WTC11 (cell line): ENCODE measurements at regions not wholly inside any gene's neighbourhood (a gene's known extent, or its start where the extent isn't known, plus 50 kb on each side); places are given as distances from the start of the nearest gene placed in this dataset.

ENCODE experiments used
- ATAC-seq: fragments of 200-7000 bp; cut with Tn5 transposase; 2 replicates; pipeline ENCODE4 v1.10.0; 2021; ENCODE audit warnings: mild to moderate bottlenecking, moderate library complexity
- CTCF ChIA-PET: fragments of 300-600 bp; sonication (Branson Sonifier 250); formaldehyde crosslinking; loops from one replicate; lab custom pipeline; 2021; ENCODE audit warnings: antibody characterized with exemption; lab: Charles Lee
- POLR2A ChIA-PET: fragments of 350-600 bp; sonication (Branson Sonifier 250); formaldehyde crosslinking; loops from one replicate; lab custom pipeline; 2021; ENCODE audit warnings: antibody characterized with exemption; lab: Charles Lee
- DNase-seq: peaks from one replicate; pipeline ENCODE4 v3.0.0; 2021; ENCODE audit warnings: low spot score
- H3K27ac Mint-ChIP-seq: 2 replicates; pipeline ENCODE4 v1.8.0; 2021; ENCODE audit warnings: mixed read lengths
- H3K27me3 Mint-ChIP-seq: 2 replicates; pipeline ENCODE4 v1.8.0; 2021; ENCODE audit warnings: low read depth, mild to moderate bottlenecking, moderate library complexity, mixed read lengths
- H3K36me3 Mint-ChIP-seq: 2 replicates; pipeline ENCODE4 v1.8.0; 2021; ENCODE audit warnings: mixed read lengths
- H3K4me1 Mint-ChIP-seq: 2 replicates; pipeline ENCODE4 v1.8.0; 2022; ENCODE audit warnings: mixed read lengths
- H3K4me3 Mint-ChIP-seq: 2 replicates; pipeline ENCODE4 v1.8.0; 2021; ENCODE audit warnings: mild to moderate bottlenecking, moderate library complexity, mixed read lengths
- H3K9me3 Mint-ChIP-seq: 2 replicates; pipeline ENCODE4 v1.8.0; 2021; ENCODE audit warnings: mixed read lengths
- ATF1 ChIP-seq: sonication (generic); formaldehyde crosslinking; IDR thresholded peaks from 2 replicates; pipeline ENCODE4 v1.8.1; 2023; ENCODE audit warnings: mild to moderate bottlenecking, moderate library complexity, missing genetic modification reagents
- ATF3 ChIP-seq: sonication (generic); formaldehyde crosslinking; conservative IDR thresholded peaks from 2 replicates; pipeline ENCODE4 v1.8.1; 2022; ENCODE audit warnings: mild to moderate bottlenecking, missing genetic modification reagents
- E2F1 ChIP-seq: sonication (generic); formaldehyde crosslinking; IDR thresholded peaks from 2 replicates; pipeline ENCODE4 v1.8.0; 2022; ENCODE audit warnings: mild to moderate bottlenecking, missing genetic modification reagents
- FOXP1 ChIP-seq: sonication (generic); formaldehyde crosslinking; IDR thresholded peaks from 2 replicates; pipeline ENCODE4 v1.8.0; 2022; ENCODE audit warnings: missing genetic modification reagents, mild to moderate bottlenecking, moderate library complexity, borderline replicate concordance
- JAZF1 ChIP-seq: fragments of 250-450 bp; sonication (Bioruptor Pico); IDR thresholded peaks from 2 replicates; pipeline ENCODE4 v1.9.0; 2021; ENCODE audit warnings: moderate library complexity, mild to moderate bottlenecking, inconsistent platforms
- KAT7 ChIP-seq: sonication (generic); formaldehyde crosslinking; IDR thresholded peaks from 2 replicates; pipeline ENCODE4 v1.8.1; 2023; ENCODE audit warnings: missing genetic modification reagents, mild to moderate bottlenecking, borderline replicate concordance
- NFYB ChIP-seq: sonication (generic); formaldehyde crosslinking; conservative IDR thresholded peaks from 2 replicates; pipeline ENCODE4 v1.8.0; 2022; ENCODE audit warnings: low read depth, missing genetic modification reagents
- SMAD3 ChIP-seq: sonication (generic); formaldehyde crosslinking; IDR thresholded peaks from 2 replicates; pipeline ENCODE4 v1.8.0; 2022; ENCODE audit warnings: missing genetic modification reagents, mild to moderate bottlenecking, borderline replicate concordance
- ZMAT4 ChIP-seq: fragments of 250-450 bp; sonication (Bioruptor Pico); IDR thresholded peaks from 2 replicates; pipeline ENCODE4 v1.9.0; 2021; ENCODE audit warnings: mild to moderate bottlenecking
- ZNF396 ChIP-seq: fragments of 250-450 bp; sonication (Bioruptor Pico); IDR thresholded peaks from 2 replicates; pipeline ENCODE4 v1.8.0; 2021; ENCODE audit warnings: mild to moderate bottlenecking, moderate library complexity, borderline replicate concordance
- ZNF423 ChIP-seq: fragments of 250-450 bp; sonication (Bioruptor Pico); IDR thresholded peaks from 2 replicates; pipeline ENCODE4 v2.1.2; 2022; ENCODE audit warnings: mild to moderate bottlenecking, moderate library complexity
- TF ChIP-seq, protein P1 (sequence below): fragments of 250-450 bp; sonication (Bioruptor Pico); conservative IDR thresholded peaks from 2 replicates; pipeline ENCODE4 v1.9.0; 2021; ENCODE audit warnings: mild to moderate bottlenecking
- TF ChIP-seq, protein P2 (sequence below): fragments of 250-450 bp; sonication (Bioruptor Pico); IDR thresholded peaks from 2 replicates; pipeline ENCODE4 v1.9.0; 2021; ENCODE audit warnings: moderate library complexity, mild to moderate bottlenecking, inconsistent platforms, borderline replicate concordance
- TF ChIP-seq, protein P3 (sequence below): sonication (generic); formaldehyde crosslinking; IDR thresholded peaks from 2 replicates; pipeline ENCODE4 v1.8.0; 2023; ENCODE audit warnings: missing genetic modification reagents
- TF ChIP-seq, protein P4 (sequence below): sonication (generic); formaldehyde crosslinking; IDR thresholded peaks from 2 replicates; pipeline ENCODE4 v1.8.0; 2022; ENCODE audit warnings: mild to moderate bottlenecking, missing genetic modification reagents

DNA sequence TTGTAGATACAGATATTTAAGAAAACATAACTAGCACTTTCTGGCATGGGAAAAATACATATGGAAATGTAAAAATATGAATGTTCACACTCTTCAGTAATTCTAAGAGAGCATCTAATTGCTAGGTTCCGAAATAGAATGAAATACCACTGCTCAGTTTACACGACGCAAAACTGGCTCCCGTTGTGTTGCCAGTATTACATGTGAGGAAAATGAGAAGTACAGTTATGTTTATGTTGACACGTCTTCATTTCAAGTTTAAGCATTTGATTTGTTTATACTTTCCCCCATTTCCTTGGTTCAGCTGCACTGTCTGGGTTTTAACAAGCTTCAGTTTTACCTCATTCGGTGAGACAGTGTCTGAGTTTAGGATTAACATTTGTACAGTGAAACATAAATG lies 275.8 kb upstream of the SEMA3D start (continued):
- TF ChIP-seq, protein P1, sequence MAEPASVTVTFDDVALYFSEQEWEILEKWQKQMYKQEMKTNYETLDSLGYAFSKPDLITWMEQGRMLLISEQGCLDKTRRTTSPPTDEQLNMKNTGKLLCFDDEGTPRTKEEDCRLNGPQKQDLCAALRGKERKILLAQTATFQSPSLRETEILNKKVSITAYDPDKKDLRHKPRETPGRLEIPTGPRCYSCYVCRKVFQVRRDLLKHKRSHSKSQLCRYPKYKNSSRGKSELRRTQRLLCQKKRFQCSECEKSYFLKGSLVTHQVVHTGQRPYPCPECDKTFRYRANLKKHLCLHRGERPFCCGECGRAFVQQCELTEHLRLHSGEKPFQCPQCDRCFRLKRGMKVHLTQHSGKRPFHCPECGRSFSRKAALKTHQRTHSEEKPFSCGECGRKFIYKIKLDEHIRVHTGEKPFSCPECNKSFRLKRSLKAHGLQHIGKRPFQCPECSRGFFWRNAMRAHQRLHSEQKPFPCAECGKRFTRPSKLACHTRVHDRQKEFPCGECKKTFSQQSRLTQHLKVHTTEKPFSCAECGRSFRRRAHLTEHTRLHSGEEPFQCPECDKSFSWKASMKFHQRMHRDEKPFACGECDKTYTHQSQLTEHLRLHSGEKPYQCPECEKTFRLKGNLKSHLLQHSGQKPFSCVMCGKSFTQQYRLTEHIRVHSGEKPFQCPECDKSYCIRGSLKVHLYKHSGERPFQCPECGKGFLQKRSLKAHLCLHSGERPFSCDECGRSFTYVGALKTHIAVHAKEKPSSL (CRISPR knock-in tag), result no peak
- TF ChIP-seq SMAD3 (CRISPR knock-in tag), result no peak
- no peak for TF ChIP-seq KAT7 (CRISPR knock-in tag)

- TF ChIP-seq E2F1 (no peak), ATF1 (CRISPR knock-in tag) (no peak)
- DNase-seq (peak; percentile 5), ATAC-seq (peak; percentile 43)
- ChIA-PET CTCF (no interaction called here), POLR2A (no interaction called here)
- no peaks in the 10 kb centered on the region for H3K4me1 Mint-ChIP-seq
- no peak overlapping the region for H3K4me3 Mint-ChIP-seq
- no peak overlapping the region for H3K27ac Mint-ChIP-seq
- H3K36me3 Mint-ChIP-seq, result no peaks in the 10 kb centered on the region
- H3K27me3 Mint-ChIP-seq, result no peaks in the 10 kb centered on the region
- H3K9me3 Mint-ChIP-seq, result no peaks in the 10 kb centered on the region
These were observed 271.1 kb upstream of the SEMA3D start for GRCh38 chr7:85457911-85458310.

GRCh38 chr7:85456254-85456653 lies 269.4 kb upstream of the SEMA3D start:
- Mint-ChIP-seq H3K27ac (no peak overlapping the region), H3K36me3 (no peaks in the 10 kb centered on the region), H3K27me3 (no peaks in the 10 kb centered on the region), H3K4me3 (no peak overlapping the region), H3K9me3 (no peaks in the 10 kb centered on the region), H3K4me1 (no peaks in the 10 kb centered on the region)
- ATAC-seq (no peak), DNase-seq (no peak)
- ChIA-PET CTCF (no interaction called here), POLR2A (no interaction called here)
- TF ChIP-seq ZNF423 (no peak), NFYB (no peak), ZNF396 (CRISPR knock-in tag) (no peak), ATF1 (CRISPR knock-in tag) (no peak), ATF3 (no peak), FOXP1 (no peak), JAZF1 (CRISPR knock-in tag) (no peak)
- TF ChIP-seq, protein P1 (CRISPR knock-in tag), result no peak
- TF ChIP-seq, protein P2, sequence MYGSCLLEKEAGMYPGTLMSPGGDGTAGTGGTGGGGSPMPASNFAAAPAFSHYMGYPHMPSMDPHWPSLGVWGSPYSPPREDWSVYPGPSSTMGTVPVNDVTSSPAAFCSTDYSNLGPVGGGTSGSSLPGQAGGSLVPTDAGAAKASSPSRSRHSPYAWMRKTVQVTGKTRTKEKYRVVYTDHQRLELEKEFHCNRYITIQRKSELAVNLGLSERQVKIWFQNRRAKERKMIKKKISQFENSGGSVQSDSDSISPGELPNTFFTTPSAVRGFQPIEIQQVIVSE (CRISPR knock-in tag), result no peak
- TF ChIP-seq, protein P3, sequence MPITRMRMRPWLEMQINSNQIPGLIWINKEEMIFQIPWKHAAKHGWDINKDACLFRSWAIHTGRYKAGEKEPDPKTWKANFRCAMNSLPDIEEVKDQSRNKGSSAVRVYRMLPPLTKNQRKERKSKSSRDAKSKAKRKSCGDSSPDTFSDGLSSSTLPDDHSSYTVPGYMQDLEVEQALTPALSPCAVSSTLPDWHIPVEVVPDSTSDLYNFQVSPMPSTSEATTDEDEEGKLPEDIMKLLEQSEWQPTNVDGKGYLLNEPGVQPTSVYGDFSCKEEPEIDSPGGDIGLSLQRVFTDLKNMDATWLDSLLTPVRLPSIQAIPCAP (CRISPR knock-in tag), result no peak

- H3K4me3 Mint-ChIP-seq, result no peak overlapping the region
- no peak for ATAC-seq
- no peaks in the 10 kb centered on the region for H3K27me3 Mint-ChIP-seq
- CTCF ChIA-PET, result no interaction called here
- H3K27ac Mint-ChIP-seq, result no peak overlapping the region
- no peaks in the 10 kb centered on the region for H3K36me3 Mint-ChIP-seq
- no peaks in the 10 kb centered on the region for H3K9me3 Mint-ChIP-seq
- DNase-seq, result no peak
- peaks cover 11% of the 10 kb centered on the region; the same call in 1 of the 2 replicates for H3K4me1 Mint-ChIP-seq
- POLR2A ChIA-PET, result no interaction called here
- TF ChIP-seq, protein P4, sequence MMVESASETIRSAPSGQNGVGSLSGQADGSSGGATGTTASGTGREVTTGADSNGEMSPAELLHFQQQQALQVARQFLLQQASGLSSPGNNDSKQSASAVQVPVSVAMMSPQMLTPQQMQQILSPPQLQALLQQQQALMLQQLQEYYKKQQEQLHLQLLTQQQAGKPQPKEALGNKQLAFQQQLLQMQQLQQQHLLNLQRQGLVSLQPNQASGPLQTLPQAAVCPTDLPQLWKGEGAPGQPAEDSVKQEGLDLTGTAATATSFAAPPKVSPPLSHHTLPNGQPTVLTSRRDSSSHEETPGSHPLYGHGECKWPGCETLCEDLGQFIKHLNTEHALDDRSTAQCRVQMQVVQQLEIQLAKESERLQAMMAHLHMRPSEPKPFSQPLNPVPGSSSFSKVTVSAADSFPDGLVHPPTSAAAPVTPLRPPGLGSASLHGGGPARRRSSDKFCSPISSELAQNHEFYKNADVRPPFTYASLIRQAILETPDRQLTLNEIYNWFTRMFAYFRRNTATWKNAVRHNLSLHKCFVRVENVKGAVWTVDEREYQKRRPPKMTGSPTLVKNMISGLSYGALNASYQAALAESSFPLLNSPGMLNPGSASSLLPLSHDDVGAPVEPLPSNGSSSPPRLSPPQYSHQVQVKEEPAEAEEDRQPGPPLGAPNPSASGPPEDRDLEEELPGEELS (CRISPR knock-in tag), result no peak
- TF ChIP-seq NFYB (no peak), SMAD3 (CRISPR knock-in tag) (no peak), ZMAT4 (CRISPR knock-in tag) (no peak)
These were observed 268.0 kb upstream of the SEMA3D start for GRCh38 chr7:85454904-85455303.
